ENCODE measurements at regions not wholly inside any gene's neighbourhood (a gene's known extent, or its start where the extent isn't known, plus 50 kb on each side); places are given as distances from the start of the nearest gene placed in this dataset.

- H3K27me3 ChIP-seq = no peaks in the 10 kb centered on the region
- no peak for DNase-seq (ENCODE audit: low spot score)
- TF ChIP-seq CTCF (IDR thresholded peaks at IDR 0.05) = no peak
- H3K9me3 ChIP-seq = no peaks in the 10 kb centered on the region
- no peaks in the 10 kb centered on the region for H3K4me1 ChIP-seq
- H3K27ac ChIP-seq = no peak overlapping the region
- no peaks in the 10 kb centered on the region for H3K36me3 ChIP-seq
- H3K4me3 ChIP-seq = no peak overlapping the region
These were observed 69.5 kb upstream of the TRPC7 start for GRCh38 chr5:136434795-136435194.

- DNase-seq (ENCODE audit: low spot score) = no peak
- no peak for TF ChIP-seq CTCF (IDR thresholded peaks at IDR 0.05)
- no peak overlapping the region for H3K4me3 ChIP-seq
- no peaks in the 10 kb centered on the region for H3K9me3 ChIP-seq
- no peak overlapping the region for H3K27ac ChIP-seq
- H3K36me3 ChIP-seq = no peaks in the 10 kb centered on the region
- H3K4me1 ChIP-seq = no peaks in the 10 kb centered on the region
- no peaks in the 10 kb centered on the region for H3K27me3 ChIP-seq
These were observed 67.4 kb upstream of the TRPC7 start for GRCh38 chr5:136432705-136433104.

GRCh38 chr5:136430081-136430480 lies 64.7 kb upstream of the TRPC7 start:
- Histone ChIP-seq H3K27ac (no peak overlapping the region), H3K9me3 (no peaks in the 10 kb centered on the region), H3K36me3 (no peaks in the 10 kb centered on the region), H3K4me1 (no peaks in the 10 kb centered on the region), H3K27me3 (no peaks in the 10 kb centered on the region), H3K4me3 (no peak overlapping the region)
- TF ChIP-seq CTCF (IDR thresholded peaks at IDR 0.05) = no peak
- DNase-seq (ENCODE audit: low spot score) = no peak

- Histone ChIP-seq H3K36me3 (no peaks in the 10 kb centered on the region), H3K27me3 (no peaks in the 10 kb centered on the region), H3K9me3 (no peaks in the 10 kb centered on the region), H3K4me3 (no peak overlapping the region), H3K4me1 (no peaks in the 10 kb centered on the region), H3K27ac (no peak overlapping the region)
- DNase-seq (ENCODE audit: low spot score) = no peak
- TF ChIP-seq CTCF (IDR thresholded peaks at IDR 0.05) = no peak
These were observed 62.1 kb upstream of the TRPC7 start for GRCh38 chr5:136427426-136427825.

GRCh38 chr5:136425921-136426320 lies 60.6 kb upstream of the TRPC7 start:
- Histone ChIP-seq H3K27me3 (no peaks in the 10 kb centered on the region), H3K4me3 (no peak overlapping the region), H3K36me3 (no peaks in the 10 kb centered on the region), H3K27ac (no peak overlapping the region), H3K4me1 (no peaks in the 10 kb centered on the region), H3K9me3 (no peaks in the 10 kb centered on the region)
- TF ChIP-seq CTCF (IDR thresholded peaks at IDR 0.05) = no peak
- no peak for DNase-seq (ENCODE audit: low spot score)

GRCh38 chr5:136424835-136425584 lies 59.7 kb upstream of the TRPC7 start:
- peak; percentile 62 for DNase-seq (ENCODE audit: low spot score)
- Histone ChIP-seq H3K9me3 (no peaks in the 10 kb centered on the region), H3K4me3 (no peak overlapping the region), H3K4me1 (no peaks in the 10 kb centered on the region), H3K27me3 (no peaks in the 10 kb centered on the region), H3K36me3 (no peaks in the 10 kb centered on the region), H3K27ac (no peak overlapping the region)
- peak; percentile 35 to 76 for TF ChIP-seq CTCF (IDR thresholded peaks at IDR 0.05)

Measured in right atrium auricular region (tissue), 2 donors.